ENCODE measurements at regions not wholly inside any gene's neighbourhood (a gene's known extent, or its start where the extent isn't known, plus 50 kb on each side); places are given as distances from the start of the nearest gene placed in this dataset.

GRCh38 chr5:86155796-86156195 is 461.9 kb upstream of the COX7C start:
- TF ChIP-seq CTCF (IDR thresholded peaks at IDR 0.05; ENCODE audit: low read depth, low read length) (no peak), MAX (IDR thresholded peaks at IDR 0.05; ENCODE audit: low read depth, low read length) (no peak), POLR2A (IDR thresholded peaks at IDR 0.05; ENCODE audit: extremely low read depth, insufficient read length) (no peak), MYC (IDR thresholded peaks at IDR 0.05; ENCODE audit: low read depth, low read length) (no peak)

Measured in NB4 (cell line).